Caki2 (cell line): ENCODE measurements at regions not wholly inside any gene's neighbourhood (a gene's known extent, or its start where the extent isn't known, plus 50 kb on each side); places are given as distances from the start of the nearest gene placed in this dataset.
A peak's percentile ranks its signal among the peaks of the same experiment; 100 is the strongest.

ENCODE experiments used
- DNase-seq: peaks from one replicate; pipeline ENCODE4 v3.0.0-alpha.2; 2015; ENCODE audit warnings: low read depth
- in situ Hi-C: cut with HindIII; loops from 2 replicates; pipeline ENCODE4 v1.10.0; 2016; ENCODE audit warnings: low sequenced_read_pairs, low pct_unique_long_range_greater_than_20kb, mixed read lengths

DNA sequence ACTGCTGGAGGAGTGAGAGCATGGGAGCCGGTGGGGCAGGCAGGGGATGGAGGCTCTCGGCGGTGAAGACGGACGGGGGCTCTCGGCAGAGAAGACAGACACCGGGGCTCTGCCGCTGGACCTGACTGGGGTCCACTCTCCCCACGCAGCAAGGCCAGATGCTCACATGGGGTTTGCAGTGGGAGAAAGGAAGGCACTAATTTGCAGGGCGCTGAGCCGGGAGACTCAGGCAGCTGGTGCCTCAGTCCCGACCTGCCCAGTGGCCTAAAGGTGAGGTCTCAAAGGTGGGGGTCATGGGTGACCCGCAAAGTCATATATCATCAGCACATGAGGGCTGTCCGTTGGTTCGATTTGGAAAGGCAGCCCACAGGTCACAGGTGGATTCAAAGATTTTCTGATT lies 187.3 kb downstream of the ERMARD start:
- in situ Hi-C loops, result no loop called here

GRCh38 chr6:169938262-169938701 lies 186.9 kb downstream of the ERMARD start:
- no peak for DNase-seq
- in situ Hi-C loops, result no loop called here

More for the DNA sequence above, 187.3 kb downstream of the ERMARD start:
- no peak for DNase-seq

DNA sequence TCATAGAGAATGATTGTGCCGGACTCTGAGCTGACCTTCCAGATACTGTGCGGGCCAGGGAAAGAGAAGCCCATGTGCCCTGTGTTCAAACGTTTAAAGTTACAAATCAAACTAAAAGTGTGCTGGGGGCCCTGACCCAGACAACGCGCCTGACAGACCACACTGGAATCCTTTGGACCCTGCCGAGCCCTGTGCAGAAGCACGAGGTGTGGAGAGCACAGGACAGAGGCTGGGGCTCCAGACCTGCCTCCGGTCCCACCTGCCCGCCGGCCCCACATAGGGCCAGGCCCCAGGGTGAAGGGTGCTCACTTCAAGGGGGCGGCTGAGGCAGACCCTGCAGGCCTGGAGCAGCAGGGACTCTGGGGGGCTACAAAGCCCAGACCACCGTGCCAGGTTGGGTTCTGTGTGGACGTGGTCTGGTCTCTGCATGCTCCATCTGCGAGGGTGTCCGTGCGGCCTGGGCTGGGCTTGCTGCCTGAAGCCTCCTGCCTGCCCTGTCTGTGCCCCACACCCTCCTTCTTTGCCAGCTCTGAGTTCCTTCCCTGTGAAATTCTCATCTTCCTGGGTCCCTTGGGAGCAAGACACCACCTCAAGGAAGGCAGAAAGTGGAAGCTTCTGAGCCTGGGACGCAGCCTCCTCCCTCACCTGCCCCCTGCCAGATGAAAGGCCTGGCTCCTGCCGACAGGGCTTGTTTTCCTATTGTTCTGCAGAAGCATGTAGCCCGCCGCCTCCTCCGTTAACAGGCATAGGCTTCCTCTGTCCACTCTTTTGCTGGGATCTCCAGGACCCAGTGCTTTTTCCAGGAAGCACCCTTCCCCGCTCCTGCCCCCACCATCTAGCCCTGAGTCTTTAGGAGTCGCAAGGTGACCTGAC lies 186.2 kb downstream of the ERMARD start:
- in situ Hi-C loops, result no loop called here
- no peak for DNase-seq

DNA sequence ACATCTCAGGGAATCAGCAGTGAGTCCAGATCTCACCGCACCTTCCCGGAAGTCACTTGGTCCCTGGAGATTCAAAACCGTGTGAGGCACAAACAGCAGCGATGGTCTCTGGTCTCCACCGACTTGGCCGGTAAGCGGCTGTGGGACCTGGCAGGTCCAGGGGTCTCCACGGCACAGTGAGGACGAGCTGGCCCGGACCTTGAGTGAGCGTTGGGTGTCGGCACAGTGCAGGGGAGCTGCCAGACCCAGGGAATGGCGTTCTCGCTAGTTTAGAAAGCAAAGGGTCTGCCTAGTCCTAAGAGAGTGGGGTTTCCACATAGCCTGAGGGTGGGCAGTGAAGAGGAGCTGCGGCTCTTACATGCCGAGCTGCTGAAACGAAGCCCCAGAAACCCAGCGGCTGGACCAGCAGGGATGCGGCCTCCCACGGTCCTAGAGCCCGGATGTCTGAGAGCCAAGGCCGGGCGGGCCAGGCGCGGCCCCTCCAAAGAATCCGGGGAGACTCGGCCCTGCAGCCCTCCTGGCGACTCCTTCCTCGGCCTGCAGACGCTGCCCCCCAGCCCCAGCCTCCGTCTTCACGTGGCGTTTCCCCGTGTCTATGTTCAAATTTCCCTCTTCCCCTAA lies 185.0 kb downstream of the ERMARD start:
- DNase-seq, result no peak
- in situ Hi-C loops, result no loop called here

DNA sequence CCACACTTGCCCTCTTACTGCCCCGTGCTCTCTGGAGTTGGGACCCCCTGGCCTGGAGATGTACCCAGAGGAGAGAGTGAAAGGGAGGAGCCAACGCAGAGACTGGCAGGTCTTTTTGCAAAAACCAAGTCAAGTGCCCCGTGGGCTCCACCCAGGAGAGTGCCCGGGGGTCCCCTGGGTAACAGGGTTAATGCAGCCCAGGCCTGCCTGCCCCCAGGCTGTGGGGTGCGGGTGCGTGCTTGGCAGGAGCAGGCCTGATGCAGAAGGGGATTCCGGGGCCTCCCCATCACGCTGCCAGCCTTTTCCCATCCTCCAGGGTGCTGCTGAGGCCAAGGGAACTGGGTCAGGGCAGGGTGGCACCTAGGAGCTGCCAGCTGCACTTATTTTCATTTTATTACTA lies 184.4 kb downstream of the ERMARD start:
- no peak for DNase-seq
- in situ Hi-C loops, result no loop called here

GRCh38 chr6:169935348-169935718 lies 183.9 kb downstream of the ERMARD start:
- DNase-seq, result peak; percentile 84

DNA sequence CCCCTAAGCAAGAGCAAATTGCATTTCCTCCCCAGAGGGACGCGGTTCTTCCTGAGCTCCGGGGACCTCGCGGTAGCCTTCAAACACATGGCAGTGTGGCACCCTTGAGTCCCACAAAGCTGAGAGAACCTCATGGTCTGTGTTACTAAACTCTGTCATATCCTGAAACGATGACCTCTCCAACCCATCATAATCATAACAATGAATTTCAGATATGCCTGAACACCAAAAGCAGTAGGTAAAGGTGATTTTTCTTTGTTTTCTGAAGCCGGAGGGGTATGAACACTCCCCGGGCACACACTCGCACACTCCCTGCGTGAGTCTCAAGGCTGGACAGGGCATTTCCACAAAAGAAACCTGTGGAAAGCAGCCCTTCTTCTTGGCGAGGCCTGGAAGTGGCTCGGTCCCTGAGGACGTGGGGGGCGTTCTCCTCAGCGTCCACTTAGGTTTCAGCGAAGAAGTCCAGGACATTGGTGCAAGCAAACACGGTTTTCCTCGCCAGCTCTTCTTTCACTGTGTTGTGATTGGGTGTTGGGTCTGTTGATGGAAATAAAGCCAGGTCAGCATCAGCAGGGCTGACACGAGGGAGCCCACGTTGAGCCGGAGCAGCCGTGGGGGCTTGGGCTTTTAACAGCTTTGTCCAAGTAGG lies 183.4 kb downstream of the ERMARD start:
- DNase-seq, result no peak
- in situ Hi-C loops, result no loop called here

More at GRCh38 chr6:169935348-169935718, 183.9 kb downstream of the ERMARD start:
- in situ Hi-C loops, result no loop called here

GRCh38 chr6:169933839-169934698 lies 182.6 kb downstream of the ERMARD start:
- in situ Hi-C loops, result no loop called here
- no peak for DNase-seq

GRCh38 chr6:169933251-169933821 lies 181.9 kb downstream of the ERMARD start:
- DNase-seq, result no peak
- in situ Hi-C loops, result no loop called here

- in situ Hi-C loops, result no loop called here
- DNase-seq, result no peak
Measured at GRCh38 chr6:169932491-169932890, 181.1 kb downstream of the ERMARD start.

DNA sequence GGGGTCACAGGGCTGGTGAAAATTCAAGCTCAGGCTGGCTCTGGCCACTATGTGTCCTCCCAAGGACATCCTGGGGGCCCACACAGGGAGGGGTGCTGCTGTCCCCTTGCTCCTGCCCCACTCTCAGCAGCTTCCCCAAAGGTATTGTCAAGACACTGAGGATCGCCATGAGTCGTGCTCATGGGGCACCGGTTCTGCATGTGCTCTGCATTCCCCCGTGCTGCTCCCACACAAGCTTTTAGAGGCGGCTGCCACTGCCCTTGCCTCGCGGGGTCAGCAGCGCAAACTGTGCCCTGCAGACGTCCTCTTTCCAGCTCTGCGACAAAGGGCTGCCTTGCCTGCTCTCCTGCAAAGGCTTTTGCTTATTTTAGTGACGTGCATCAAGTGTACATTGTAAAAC lies 179.8 kb downstream of the ERMARD start:
- no peak for DNase-seq
- in situ Hi-C loops, result no loop called here

- DNase-seq, result no peak
- in situ Hi-C loops, result no loop called here
Measured at GRCh38 chr6:169930799-169931198, 179.4 kb downstream of the ERMARD start.

DNA sequence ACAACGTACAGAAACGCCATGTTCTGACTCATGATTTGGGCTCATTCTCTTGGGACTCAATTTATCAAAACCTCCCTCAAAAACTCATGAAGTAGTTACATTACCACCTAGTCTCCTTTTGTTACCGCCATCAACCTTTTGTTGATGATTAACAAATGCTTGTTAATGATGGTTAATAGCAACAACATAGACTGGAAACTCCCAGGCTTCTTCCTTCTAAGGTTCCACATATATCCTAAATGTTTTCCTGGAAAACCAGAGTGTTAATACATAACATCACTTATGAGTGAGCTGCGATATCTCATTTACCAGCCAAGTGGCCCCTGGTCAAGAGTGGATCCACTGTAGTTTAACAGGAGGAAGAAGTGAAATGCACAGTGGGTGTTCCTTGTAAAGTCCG lies 176.3 kb downstream of the ERMARD start:
- no peak for DNase-seq
- in situ Hi-C loops, result no loop called here

- no peak for DNase-seq
- in situ Hi-C loops, result no loop called here
Measured at GRCh38 chr6:169926617-169927417, 175.4 kb downstream of the ERMARD start.

DNA sequence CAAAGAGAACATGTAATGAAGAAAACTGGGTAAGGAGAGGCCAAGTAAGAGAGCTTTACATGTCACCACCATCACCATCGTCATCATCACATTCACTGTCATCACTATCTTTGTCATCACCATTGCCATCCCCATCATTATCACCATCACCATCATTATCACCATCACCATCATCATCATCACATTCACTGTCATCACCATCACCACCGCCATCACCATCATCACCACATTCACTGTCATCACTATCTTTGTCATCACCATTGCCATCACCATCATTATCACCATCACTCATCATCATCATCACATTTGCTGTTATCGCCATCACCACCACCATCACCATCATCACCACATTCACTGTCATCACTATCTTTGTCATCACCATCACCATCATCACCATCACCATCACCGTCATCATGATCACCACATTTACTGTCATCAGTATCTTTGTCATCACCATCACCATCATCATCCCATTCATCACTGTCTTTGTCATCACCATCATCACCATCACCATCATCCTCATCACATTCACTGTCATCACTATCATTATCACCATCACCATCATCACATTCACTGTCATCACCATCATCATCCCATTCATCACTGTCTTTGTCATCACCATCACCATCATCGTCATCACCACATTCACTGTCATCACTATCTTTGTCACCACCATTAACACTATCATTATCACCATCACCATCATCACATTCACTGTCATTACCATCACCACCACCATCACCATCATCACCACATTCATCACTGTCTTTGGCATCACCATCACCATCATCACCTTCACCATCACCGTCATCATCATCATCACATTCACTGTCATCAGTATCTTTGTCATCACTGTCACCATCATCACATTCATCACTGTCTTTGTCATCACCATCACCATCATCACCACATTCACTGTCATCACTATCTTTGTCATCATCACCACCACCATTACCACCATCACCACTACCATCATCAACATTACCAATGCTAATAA lies 172.3 kb downstream of the ERMARD start:
- in situ Hi-C loops, result no loop called here
- no peak for DNase-seq
